ENCODE measurements at regions not wholly inside any gene's neighbourhood (a gene's known extent, or its start where the extent isn't known, plus 50 kb on each side); places are given as distances from the start of the nearest gene placed in this dataset.

- TF ChIP-seq CTCF (conservative IDR thresholded peaks at IDR 0.05; ENCODE audit: low read depth, low read length) (no peak), EZH2 (IDR thresholded peaks at IDR 0.05; ENCODE audit: borderline replicate concordance, low read depth, low read length, poor library complexity, severe bottlenecking) (no peak)
- ChIA-PET CTCF (no interaction called here), POLR2A (ENCODE audit: low non-redundant PET) (no interaction called here)
- H3K27ac ChIP-seq (ENCODE audit: low read depth, low read length, poor library complexity, severe bottlenecking): no peak overlapping the region
- H3K4me1 ChIP-seq (ENCODE audit: insufficient read depth, low read length, poor library complexity, severe bottlenecking): no peaks in the 10 kb centered on the region
- intact Hi-C loops (cut with micrococcal nuclease; ENCODE audit: unreplicated experiment): no loop called here
- H3K27me3 ChIP-seq (replicated peaks; ENCODE audit: insufficient read depth, low read depth, low read length, poor library complexity): no peaks in the 10 kb centered on the region
- BruUV-seq (replicated peaks): no TSS peak
- DNase-seq (ENCODE audit: low spot score): no peak
- no peak overlapping the region for H3K4me3 ChIP-seq (ENCODE audit: low read depth, low read length, poor library complexity, severe bottlenecking)
- no peaks in the 10 kb centered on the region for H3K36me3 ChIP-seq (ENCODE audit: insufficient read depth, low read length, poor library complexity, severe bottlenecking)
- H3K9me3 ChIP-seq (ENCODE audit: low read depth, low read length, poor library complexity, severe bottlenecking): no peaks in the 10 kb centered on the region
Observed at GRCh38 chr18:60984510-60984909, 348.7 kb upstream of the CDH20 start.

- DNase-seq (ENCODE audit: low spot score): no peak
- no peaks in the 10 kb centered on the region for H3K9me3 ChIP-seq (ENCODE audit: low read depth, low read length, poor library complexity, severe bottlenecking)
- no peak overlapping the region for H3K4me3 ChIP-seq (ENCODE audit: low read depth, low read length, poor library complexity, severe bottlenecking)
- CTCF ChIA-PET: no interaction called here
- TF ChIP-seq CTCF (conservative IDR thresholded peaks at IDR 0.05; ENCODE audit: low read depth, low read length): no peak
- TF ChIP-seq EZH2 (IDR thresholded peaks at IDR 0.05; ENCODE audit: borderline replicate concordance, low read depth, low read length, poor library complexity, severe bottlenecking): no peak
- no peaks in the 10 kb centered on the region for H3K27me3 ChIP-seq (replicated peaks; ENCODE audit: insufficient read depth, low read depth, low read length, poor library complexity)
- no peaks in the 10 kb centered on the region for H3K36me3 ChIP-seq (ENCODE audit: insufficient read depth, low read length, poor library complexity, severe bottlenecking)
- no peaks in the 10 kb centered on the region for H3K4me1 ChIP-seq (ENCODE audit: insufficient read depth, low read length, poor library complexity, severe bottlenecking)
- no peak overlapping the region for H3K27ac ChIP-seq (ENCODE audit: low read depth, low read length, poor library complexity, severe bottlenecking)
- intact Hi-C loops (cut with micrococcal nuclease; ENCODE audit: unreplicated experiment): no loop called here
- BruUV-seq (replicated peaks): no TSS peak
- POLR2A ChIA-PET (ENCODE audit: low non-redundant PET): no interaction called here
Observed at GRCh38 chr18:60987963-60988362, 345.3 kb upstream of the CDH20 start.

GRCh38 chr18:60996326-60996725 is 336.9 kb upstream of the CDH20 start:
- H3K4me1 ChIP-seq (ENCODE audit: insufficient read depth, low read length, poor library complexity, severe bottlenecking): no peaks in the 10 kb centered on the region
- no peak for DNase-seq (ENCODE audit: low spot score)
- no peaks in the 10 kb centered on the region for H3K27me3 ChIP-seq (replicated peaks; ENCODE audit: insufficient read depth, low read depth, low read length, poor library complexity)
- intact Hi-C loops (cut with micrococcal nuclease; ENCODE audit: unreplicated experiment): no loop called here
- no TSS peak for BruUV-seq (replicated peaks)
- TF ChIP-seq CTCF (conservative IDR thresholded peaks at IDR 0.05; ENCODE audit: low read depth, low read length): no peak
- TF ChIP-seq EZH2 (IDR thresholded peaks at IDR 0.05; ENCODE audit: borderline replicate concordance, low read depth, low read length, poor library complexity, severe bottlenecking): no peak
- H3K27ac ChIP-seq (ENCODE audit: low read depth, low read length, poor library complexity, severe bottlenecking): no peak overlapping the region
- CTCF ChIA-PET: no interaction called here
- H3K4me3 ChIP-seq (ENCODE audit: low read depth, low read length, poor library complexity, severe bottlenecking): no peak overlapping the region
- H3K9me3 ChIP-seq (ENCODE audit: low read depth, low read length, poor library complexity, severe bottlenecking): no peaks in the 10 kb centered on the region
- POLR2A ChIA-PET (ENCODE audit: low non-redundant PET): no interaction called here
- no peaks in the 10 kb centered on the region for H3K36me3 ChIP-seq (ENCODE audit: insufficient read depth, low read length, poor library complexity, severe bottlenecking)

All from A673 (cell line).